ENCODE measurements at regions not wholly inside any gene's neighbourhood (a gene's known extent, or its start where the extent isn't known, plus 50 kb on each side); places are given as distances from the start of the nearest gene placed in this dataset.

DNA sequence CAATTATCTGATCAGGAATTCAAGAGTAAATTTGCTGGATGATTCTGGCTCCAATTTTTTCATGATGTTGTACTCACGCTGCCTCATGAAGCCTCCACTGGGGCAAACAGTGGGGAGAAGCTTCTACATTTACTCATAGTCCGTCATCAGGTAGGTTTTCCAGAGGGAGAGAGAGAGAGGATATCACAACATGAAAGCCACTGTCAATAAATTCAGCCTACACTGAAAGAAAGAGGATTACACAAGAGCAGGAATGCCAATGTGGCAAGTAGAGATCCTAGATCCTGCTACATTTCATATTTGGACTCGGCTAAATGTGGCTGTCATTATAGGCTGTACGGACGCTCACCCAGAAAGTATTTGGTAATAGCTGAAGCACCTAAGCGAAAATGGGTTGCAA is 819.9 kb downstream of the BRINP3 start:
- H4K20me1 ChIP-seq (ENCODE audit: insufficient read depth) = no peaks in the 10 kb centered on the region
- H3K4me2 ChIP-seq (ENCODE audit: low read length) = no peak overlapping the region
- no peaks in the 10 kb centered on the region for H3K79me2 ChIP-seq (replicated peaks; ENCODE audit: insufficient read depth, low read length)
- H3K9me2 ChIP-seq (ENCODE audit: insufficient read depth, low read length) = no peaks in the 10 kb centered on the region
- no peak overlapping the region for H3K27ac ChIP-seq (ENCODE audit: low read length)
- H2AFZ ChIP-seq (ENCODE audit: low read depth, low read length) = no peak overlapping the region
- TF ChIP-seq EP300 (conservative IDR thresholded peaks at IDR 0.05; ENCODE audit: poor library complexity, severe bottlenecking) (no peak), POLR2AphosphoS5 (IDR thresholded peaks at IDR 0.05) (no peak), SMC3 (conservative IDR thresholded peaks at IDR 0.05; ENCODE audit: poor library complexity) (no peak), CTCF (IDR thresholded peaks at IDR 0.05; ENCODE audit: poor library complexity, severe bottlenecking) (no peak), RAD21 (conservative IDR thresholded peaks at IDR 0.05) (no peak), MXI1 (conservative IDR thresholded peaks at IDR 0.05; ENCODE audit: poor library complexity, severe bottlenecking) (no peak), EZH2 (IDR thresholded peaks at IDR 0.05; ENCODE audit: borderline replicate concordance, insufficient read depth, low read length, poor library complexity, severe bottlenecking) (no peak), TAF1 (IDR thresholded peaks at IDR 0.05; ENCODE audit: low read depth) (no peak)
- TF ChIP-seq, protein P1, sequence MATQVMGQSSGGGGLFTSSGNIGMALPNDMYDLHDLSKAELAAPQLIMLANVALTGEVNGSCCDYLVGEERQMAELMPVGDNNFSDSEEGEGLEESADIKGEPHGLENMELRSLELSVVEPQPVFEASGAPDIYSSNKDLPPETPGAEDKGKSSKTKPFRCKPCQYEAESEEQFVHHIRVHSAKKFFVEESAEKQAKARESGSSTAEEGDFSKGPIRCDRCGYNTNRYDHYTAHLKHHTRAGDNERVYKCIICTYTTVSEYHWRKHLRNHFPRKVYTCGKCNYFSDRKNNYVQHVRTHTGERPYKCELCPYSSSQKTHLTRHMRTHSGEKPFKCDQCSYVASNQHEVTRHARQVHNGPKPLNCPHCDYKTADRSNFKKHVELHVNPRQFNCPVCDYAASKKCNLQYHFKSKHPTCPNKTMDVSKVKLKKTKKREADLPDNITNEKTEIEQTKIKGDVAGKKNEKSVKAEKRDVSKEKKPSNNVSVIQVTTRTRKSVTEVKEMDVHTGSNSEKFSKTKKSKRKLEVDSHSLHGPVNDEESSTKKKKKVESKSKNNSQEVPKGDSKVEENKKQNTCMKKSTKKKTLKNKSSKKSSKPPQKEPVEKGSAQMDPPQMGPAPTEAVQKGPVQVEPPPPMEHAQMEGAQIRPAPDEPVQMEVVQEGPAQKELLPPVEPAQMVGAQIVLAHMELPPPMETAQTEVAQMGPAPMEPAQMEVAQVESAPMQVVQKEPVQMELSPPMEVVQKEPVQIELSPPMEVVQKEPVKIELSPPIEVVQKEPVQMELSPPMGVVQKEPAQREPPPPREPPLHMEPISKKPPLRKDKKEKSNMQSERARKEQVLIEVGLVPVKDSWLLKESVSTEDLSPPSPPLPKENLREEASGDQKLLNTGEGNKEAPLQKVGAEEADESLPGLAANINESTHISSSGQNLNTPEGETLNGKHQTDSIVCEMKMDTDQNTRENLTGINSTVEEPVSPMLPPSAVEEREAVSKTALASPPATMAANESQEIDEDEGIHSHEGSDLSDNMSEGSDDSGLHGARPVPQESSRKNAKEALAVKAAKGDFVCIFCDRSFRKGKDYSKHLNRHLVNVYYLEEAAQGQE (IDR thresholded peaks at IDR 0.05; ENCODE audit: borderline replicate concordance) = no peak
- no peaks in the 10 kb centered on the region for H3F3A ChIP-seq (ENCODE audit: insufficient read depth, low read length, poor library complexity, severe bottlenecking)
- no peak overlapping the region for H3K9ac ChIP-seq (ENCODE audit: low read length)
- no peaks in the 10 kb centered on the region for H3K36me3 ChIP-seq (ENCODE audit: insufficient read depth, low read length)
- no peaks in the 10 kb centered on the region for H3K9me3 ChIP-seq (ENCODE audit: low read length)
- H3K27me3 ChIP-seq (ENCODE audit: insufficient read depth, low read depth, low read length) = no peaks in the 10 kb centered on the region
- no peak overlapping the region for H3K4me3 ChIP-seq (ENCODE audit: low read length)

GRCh38 chr1:189658381-189658780 is 819.3 kb downstream of the BRINP3 start:
- Histone ChIP-seq H3K27me3 (ENCODE audit: insufficient read depth, low read depth, low read length) (no peaks in the 10 kb centered on the region), H3F3A (ENCODE audit: insufficient read depth, low read length, poor library complexity, severe bottlenecking) (no peaks in the 10 kb centered on the region), H3K4me2 (ENCODE audit: low read length) (no peak overlapping the region), H3K9me2 (ENCODE audit: insufficient read depth, low read length) (no peaks in the 10 kb centered on the region), H4K20me1 (ENCODE audit: insufficient read depth) (no peaks in the 10 kb centered on the region), H3K9me3 (ENCODE audit: low read length) (no peaks in the 10 kb centered on the region), H2AFZ (ENCODE audit: low read depth, low read length) (no peak overlapping the region), H3K9ac (ENCODE audit: low read length) (no peak overlapping the region), H3K79me2 (replicated peaks; ENCODE audit: insufficient read depth, low read length) (no peaks in the 10 kb centered on the region), H3K36me3 (ENCODE audit: insufficient read depth, low read length) (no peaks in the 10 kb centered on the region), H3K4me3 (ENCODE audit: low read length) (no peak overlapping the region), H3K27ac (ENCODE audit: low read length) (no peak overlapping the region)
- TF ChIP-seq TAF1 (IDR thresholded peaks at IDR 0.05; ENCODE audit: low read depth) (no peak), EP300 (conservative IDR thresholded peaks at IDR 0.05; ENCODE audit: poor library complexity, severe bottlenecking) (no peak), MXI1 (conservative IDR thresholded peaks at IDR 0.05; ENCODE audit: poor library complexity, severe bottlenecking) (no peak), EZH2 (IDR thresholded peaks at IDR 0.05; ENCODE audit: borderline replicate concordance, insufficient read depth, low read length, poor library complexity, severe bottlenecking) (no peak), POLR2AphosphoS5 (IDR thresholded peaks at IDR 0.05) (no peak), CTCF (IDR thresholded peaks at IDR 0.05; ENCODE audit: poor library complexity, severe bottlenecking) (no peak), SMC3 (conservative IDR thresholded peaks at IDR 0.05; ENCODE audit: poor library complexity) (no peak), RAD21 (conservative IDR thresholded peaks at IDR 0.05) (no peak)
- TF ChIP-seq, protein P1 (IDR thresholded peaks at IDR 0.05; ENCODE audit: borderline replicate concordance) = no peak
